Lower lobe of right lung (tissue), 2 donors: ENCODE measurements at regions not wholly inside any gene's neighbourhood (a gene's known extent, or its start where the extent isn't known, plus 50 kb on each side); places are given as distances from the start of the nearest gene placed in this dataset.

Experiments used
- ATAC-seq, 2 donors: fragments of 200-7000 bp; cut with Tn5 transposase; one replicate each; pipeline ENCODE4 v1.9.1; 2020 to 2022; ENCODE audit warnings: mild to moderate bottlenecking in 2 of 2, moderate library complexity in 2 of 2
- DNase-seq: peaks from one replicate; pipeline ENCODE4 v3.0.0-alpha.2; 2020
- H3K27ac ChIP-seq: fragments of 200-600 bp; one replicate; pipeline ENCODE4 v1.8.0; 2022
- H3K27me3 ChIP-seq: fragments of 200-600 bp; one replicate; pipeline ENCODE4 v1.8.0; 2022; ENCODE audit warnings: low read depth
- H3K36me3 ChIP-seq: fragments of 200-600 bp; one replicate; pipeline ENCODE4 v1.8.0; 2022; ENCODE audit warnings: mild to moderate bottlenecking
- H3K4me1 ChIP-seq: fragments of 200-600 bp; one replicate; pipeline ENCODE4 v1.8.0; 2022
- H3K4me3 ChIP-seq: fragments of 200-600 bp; one replicate; pipeline ENCODE4 v1.8.0; 2022; ENCODE audit warnings: mild to moderate bottlenecking
- H3K9me3 ChIP-seq: fragments of 200-600 bp; one replicate; pipeline ENCODE4 v1.8.0; 2022
- CTCF ChIP-seq: fragments of 200-600 bp; IDR thresholded peaks from one replicate; pipeline ENCODE4 v1.8.0; 2022; ENCODE audit warnings: antibody characterized with exemption, mild to moderate bottlenecking
- intact Hi-C: fragments of 100-400 bp; cut with DNase I; formaldehyde crosslinking; loops from one replicate; pipeline ENCODE4 v1.11.0; 2022
- donor health status: DM: no; HTN: yes; CAD: no; lungs with severe emphysema.

GRCh38 chr20:39105551-39105950 is 143.4 kb downstream of the DHX35 start:
- no peak for TF ChIP-seq CTCF
- intact Hi-C loops: no loop called here
- ATAC-seq (no peak), DNase-seq (no peak)
- Histone ChIP-seq H3K36me3 (no peaks in the 10 kb centered on the region), H3K27me3 (peaks cover 33% of the 10 kb centered on the region), H3K4me1 (no peaks in the 10 kb centered on the region), H3K9me3 (no peaks in the 10 kb centered on the region), H3K27ac (no peak overlapping the region), H3K4me3 (no peak overlapping the region)

GRCh38 chr20:39103732-39104131 is 141.6 kb downstream of the DHX35 start:
- intact Hi-C loops: no loop called here
- Histone ChIP-seq H3K27ac (no peak overlapping the region), H3K36me3 (no peaks in the 10 kb centered on the region), H3K4me1 (no peaks in the 10 kb centered on the region), H3K27me3 (peaks cover 22% of the 10 kb centered on the region), H3K9me3 (no peaks in the 10 kb centered on the region), H3K4me3 (no peak overlapping the region)
- TF ChIP-seq CTCF: no peak
- DNase-seq (no peak), ATAC-seq (no peak)

GRCh38 chr20:39103305-39103704 is 141.2 kb downstream of the DHX35 start:
- intact Hi-C loops: no loop called here
- no peaks in the 10 kb centered on the region for H3K9me3 ChIP-seq
- H3K27ac ChIP-seq: no peak overlapping the region
- H3K36me3 ChIP-seq: no peaks in the 10 kb centered on the region
- TF ChIP-seq CTCF: no peak
- peaks cover 22% of the 10 kb centered on the region for H3K27me3 ChIP-seq
- H3K4me3 ChIP-seq: no peak overlapping the region
- DNase-seq (no peak), ATAC-seq (no peak)
- H3K4me1 ChIP-seq: no peaks in the 10 kb centered on the region

DNA sequence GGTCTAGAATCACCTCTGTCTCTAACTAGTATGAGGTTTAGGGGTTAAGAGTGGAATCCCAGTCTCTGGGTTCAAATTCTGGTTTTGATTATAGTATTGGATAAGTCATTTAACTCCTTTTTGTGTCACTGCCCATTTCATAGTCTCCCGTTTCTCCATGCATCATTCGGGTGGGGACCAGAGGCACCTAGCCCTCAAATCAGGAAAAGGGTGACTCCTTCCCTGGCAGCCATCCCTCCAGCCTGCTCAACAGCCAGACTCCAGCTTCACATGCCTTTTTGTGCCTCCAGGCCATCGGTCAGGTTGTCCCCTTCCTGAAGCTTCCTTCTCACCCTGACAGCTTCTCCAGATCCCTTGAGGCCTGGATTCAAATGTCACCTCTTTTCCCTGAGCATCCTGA is 139.8 kb downstream of the DHX35 start:
- DNase-seq (no peak), ATAC-seq (no peak)
- Histone ChIP-seq H3K4me3 (no peak overlapping the region), H3K4me1 (no peaks in the 10 kb centered on the region), H3K9me3 (no peaks in the 10 kb centered on the region), H3K36me3 (no peaks in the 10 kb centered on the region), H3K27me3 (peaks cover 12% of the 10 kb centered on the region), H3K27ac (no peak overlapping the region)
- intact Hi-C loops: no loop called here
- no peak for TF ChIP-seq CTCF

DNA sequence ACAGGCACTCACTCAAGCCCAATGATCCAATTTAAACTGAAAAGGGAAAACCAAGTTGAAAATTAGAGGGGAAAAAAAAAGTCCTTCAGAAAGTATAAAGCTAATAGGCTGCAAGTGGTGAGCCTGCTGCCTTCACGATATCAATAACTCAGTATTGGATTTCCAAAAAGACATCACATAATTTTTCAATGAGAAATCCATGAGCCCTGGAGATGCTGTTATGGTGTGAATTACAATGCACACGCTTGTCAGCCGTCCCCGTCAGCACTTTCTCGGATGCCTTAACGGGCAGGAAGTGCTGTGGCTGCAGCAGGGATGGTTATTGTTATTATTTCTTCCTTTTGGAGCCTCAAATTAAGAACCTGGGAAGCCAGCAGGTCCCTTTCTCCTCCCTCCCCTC is 138.5 kb downstream of the DHX35 start:
- Histone ChIP-seq H3K27me3 (peaks cover 10% of the 10 kb centered on the region), H3K27ac (no peak overlapping the region), H3K36me3 (no peaks in the 10 kb centered on the region), H3K4me3 (no peak overlapping the region), H3K9me3 (no peaks in the 10 kb centered on the region), H3K4me1 (no peaks in the 10 kb centered on the region)
- DNase-seq (no peak), ATAC-seq (no peak)
- intact Hi-C loops: no loop called here
- no peak for TF ChIP-seq CTCF

DNA sequence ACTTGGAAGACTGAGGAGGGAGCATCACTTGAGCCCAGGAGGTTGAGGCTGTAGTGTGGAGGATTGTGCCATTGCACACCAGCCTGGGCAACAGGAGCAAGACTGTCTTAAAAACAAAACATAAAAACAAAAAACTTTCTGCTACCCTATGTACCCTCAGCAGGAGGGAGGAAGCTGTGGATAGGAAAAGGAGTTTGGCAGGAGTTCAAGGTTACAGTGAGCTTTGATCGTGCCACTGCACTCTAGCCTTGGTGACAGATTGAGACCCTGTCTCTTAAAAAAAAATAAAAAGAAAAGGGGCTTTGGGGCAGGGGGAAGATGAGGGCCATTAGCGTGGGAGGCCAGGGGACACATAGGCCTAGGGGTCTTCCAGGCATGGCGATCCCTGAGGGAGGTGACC is 135.7 kb downstream of the DHX35 start:
- Histone ChIP-seq H3K27ac (no peak overlapping the region), H3K4me3 (no peak overlapping the region), H3K4me1 (no peaks in the 10 kb centered on the region), H3K36me3 (no peaks in the 10 kb centered on the region), H3K9me3 (no peaks in the 10 kb centered on the region), H3K27me3 (peaks cover 10% of the 10 kb centered on the region)
- DNase-seq: no peak
- intact Hi-C loops: no loop called here
- ATAC-seq: no peak
- TF ChIP-seq CTCF: no peak
